HG02870 (cell line): ENCODE measurements at regions not wholly inside any gene's neighbourhood (a gene's known extent, or its start where the extent isn't known, plus 50 kb on each side); places are given as distances from the start of the nearest gene placed in this dataset.
A peak's percentile ranks its signal among the peaks of the same experiment; 100 is the strongest.

ENCODE experiments used
- ATAC-seq: cut with Tn5 transposase; IDR thresholded peaks from one replicate; pipeline ENCODE4 v1.9.1; 2021; ENCODE audit warnings: mild to moderate bottlenecking, moderate library complexity; ENCODE audit not compliant: unreplicated experiment

DNA sequence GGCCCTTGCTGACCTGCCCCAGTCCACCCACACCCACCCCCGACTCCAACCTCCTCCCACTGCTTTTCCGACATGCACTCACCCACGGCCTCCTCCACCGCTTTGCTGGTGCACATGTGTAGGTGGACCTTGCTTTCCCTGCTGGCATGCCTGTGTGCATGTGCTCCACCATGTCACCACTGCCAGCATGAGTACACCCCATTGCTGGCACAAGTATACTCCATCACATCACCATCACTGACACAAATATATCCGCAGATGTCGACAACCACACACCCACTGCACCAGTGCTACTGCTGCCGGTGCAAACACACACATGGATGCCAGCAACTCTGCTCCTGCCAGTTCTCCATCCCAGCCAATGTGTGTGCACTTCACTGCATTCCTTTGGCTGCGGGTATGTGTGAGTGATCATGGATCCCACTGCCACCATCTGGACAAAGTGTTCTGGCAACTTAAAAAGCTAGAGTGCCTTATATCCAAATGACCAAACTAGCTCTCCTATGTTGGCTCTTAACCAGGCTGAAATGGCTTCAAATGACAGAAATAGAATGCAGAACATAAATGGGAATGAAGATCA, 1072.3 kb downstream of the RAPGEF2 start:
- ATAC-seq = no peak

DNA sequence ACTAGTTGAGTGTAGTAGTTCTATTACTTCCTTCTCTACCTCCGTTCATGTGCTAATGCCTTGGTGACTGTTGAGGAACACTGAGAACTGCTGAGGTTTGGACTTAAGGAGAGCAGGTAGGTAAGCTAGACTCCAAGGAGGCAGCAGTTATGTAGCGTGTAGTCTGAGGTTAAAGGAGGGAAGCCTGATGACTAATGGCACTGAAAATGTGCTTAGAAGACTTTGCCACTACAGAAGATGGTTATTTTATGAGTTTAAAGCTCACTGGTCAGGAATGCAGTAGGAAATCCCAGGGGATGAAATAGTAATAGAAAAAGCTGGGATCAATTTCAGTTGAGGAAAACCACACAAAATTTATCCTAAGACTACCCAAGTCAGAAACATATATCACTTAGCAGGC, 1077.3 kb downstream of the RAPGEF2 start:
- ATAC-seq = no peak

DNA sequence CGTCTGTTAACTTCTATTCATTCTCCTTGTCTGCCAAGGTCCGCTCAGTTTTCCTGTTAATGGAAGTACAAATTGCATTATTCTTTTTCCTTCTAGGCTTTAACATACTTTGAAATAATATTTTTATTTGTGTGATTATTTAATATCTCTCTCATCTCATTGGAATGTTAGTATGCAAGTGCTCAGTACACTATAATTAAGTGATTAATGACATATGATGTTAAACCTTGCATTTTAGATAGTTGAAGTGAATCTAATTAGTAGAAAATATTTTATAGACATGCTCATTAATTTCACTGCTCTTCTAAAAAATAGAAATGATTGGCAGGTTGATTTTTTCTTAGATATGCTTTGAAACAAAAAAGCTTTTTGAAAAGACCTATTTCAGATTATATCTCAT, 1079.8 kb downstream of the RAPGEF2 start:
- no peak for ATAC-seq

DNA sequence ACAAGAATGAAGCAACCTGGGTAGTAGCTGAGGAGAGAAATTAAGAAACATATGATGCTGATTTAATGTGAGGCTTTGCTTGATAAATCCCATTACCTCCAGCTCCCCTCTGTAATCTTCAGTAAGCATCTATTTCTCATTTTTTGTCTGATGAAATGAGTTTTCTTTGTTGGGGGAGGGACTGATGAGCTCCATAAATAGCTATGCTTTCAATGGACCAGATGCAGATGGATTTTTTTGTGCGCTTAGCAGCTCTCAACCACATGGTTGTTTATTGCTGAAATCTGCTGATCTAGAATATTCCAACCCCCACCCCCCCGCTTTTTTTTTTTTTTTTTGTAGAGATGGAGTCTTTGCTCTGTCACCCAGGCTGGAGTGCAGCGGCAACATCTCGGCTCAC, 1082.0 kb downstream of the RAPGEF2 start:
- no peak for ATAC-seq

DNA sequence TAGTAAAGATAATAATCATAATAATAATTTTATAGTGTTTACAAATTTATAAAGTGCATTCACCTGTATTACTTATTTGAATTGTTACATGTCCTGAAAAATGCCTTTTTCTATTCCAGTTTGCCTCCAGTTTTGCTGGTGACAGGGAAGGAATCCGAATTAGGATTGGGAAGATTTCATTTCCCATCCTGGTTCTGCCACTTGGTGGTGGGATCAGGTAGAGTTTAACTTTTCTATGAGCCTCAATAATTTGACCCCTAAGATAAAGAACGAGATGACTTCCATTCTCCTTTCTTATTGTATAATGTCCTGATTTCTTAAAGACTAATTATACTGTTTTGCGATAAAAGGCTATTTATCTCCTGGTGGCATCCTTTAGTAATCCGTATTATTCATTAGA, 1090.9 kb downstream of the RAPGEF2 start:
- ATAC-seq = no peak

DNA sequence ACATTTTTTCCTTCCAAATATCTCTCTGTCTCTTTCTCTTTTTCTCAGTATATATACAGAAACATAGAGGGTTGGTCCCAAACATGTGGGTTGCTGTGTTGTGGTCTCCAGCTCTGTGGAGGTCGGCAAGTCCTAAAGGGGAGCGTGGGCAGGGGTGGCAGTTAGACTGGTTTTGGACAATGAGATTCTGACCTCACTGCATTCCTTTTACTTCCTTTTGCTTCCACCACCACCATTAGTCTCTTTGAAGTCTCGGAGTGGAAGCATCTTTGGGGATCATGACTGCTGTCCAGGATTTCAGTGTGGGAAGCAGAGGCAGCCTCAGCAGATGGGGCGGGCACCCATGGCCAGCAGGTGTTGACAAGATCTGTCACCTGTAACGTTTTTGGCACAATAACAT, 1091.8 kb downstream of the RAPGEF2 start:
- ATAC-seq = no peak

DNA sequence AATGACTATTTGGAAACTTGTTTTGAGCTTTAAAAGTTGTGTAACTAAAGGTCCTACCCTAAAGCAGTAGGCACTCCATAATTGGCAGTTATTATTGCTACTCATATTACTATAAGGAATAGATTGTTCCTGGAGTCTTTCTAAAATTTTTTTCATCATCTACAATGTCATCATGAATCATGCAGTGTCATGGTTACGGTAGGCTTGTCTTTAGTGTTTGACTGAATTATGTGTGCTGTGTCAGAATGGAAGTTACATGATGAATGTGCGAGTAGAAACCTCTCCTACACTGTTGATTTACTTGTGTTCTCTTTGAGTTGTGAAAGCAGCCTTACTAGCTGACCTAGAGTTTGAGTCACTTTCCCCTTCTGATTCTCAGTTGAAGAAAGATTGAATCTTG, 1099.9 kb downstream of the RAPGEF2 start:
- peak; percentile 65 for ATAC-seq

DNA sequence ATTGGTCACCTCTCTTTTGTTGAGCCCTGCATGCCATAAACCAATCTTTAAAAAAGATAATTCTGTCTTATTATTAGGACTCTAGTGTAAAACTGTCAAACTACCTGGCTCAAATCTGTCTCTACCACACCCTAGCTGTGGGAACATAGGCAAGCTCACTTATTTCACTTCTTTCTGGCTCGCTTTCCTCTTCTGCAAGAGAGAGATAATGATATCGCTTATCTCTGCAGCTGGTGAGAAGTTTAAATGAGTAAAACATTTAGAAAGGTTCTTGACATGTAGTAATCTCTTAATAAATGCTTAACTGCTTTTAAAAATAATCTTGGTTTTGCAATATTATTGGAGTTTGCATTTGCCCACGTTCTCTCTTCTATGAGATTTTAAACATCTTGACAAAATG, 1109.2 kb downstream of the RAPGEF2 start:
- no peak for ATAC-seq

DNA sequence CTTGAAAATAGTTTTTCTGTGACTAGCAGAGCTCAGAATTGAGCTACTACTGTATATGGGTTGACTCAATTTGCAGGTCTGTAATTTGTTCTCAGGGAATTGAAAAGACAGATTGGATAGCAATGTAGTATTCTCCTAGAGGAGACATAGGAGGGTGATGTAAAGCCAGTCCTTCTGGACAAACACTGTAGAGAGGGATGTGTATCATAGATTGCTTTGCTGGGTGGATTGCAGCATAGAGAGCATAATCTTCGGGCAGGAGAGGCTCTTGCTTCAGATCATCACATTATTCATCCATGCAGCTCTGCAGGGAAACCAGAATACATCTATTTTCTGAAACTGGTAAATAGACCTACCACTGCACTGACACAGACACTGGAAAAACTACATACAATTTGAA, 1110.5 kb downstream of the RAPGEF2 start:
- no peak for ATAC-seq

DNA sequence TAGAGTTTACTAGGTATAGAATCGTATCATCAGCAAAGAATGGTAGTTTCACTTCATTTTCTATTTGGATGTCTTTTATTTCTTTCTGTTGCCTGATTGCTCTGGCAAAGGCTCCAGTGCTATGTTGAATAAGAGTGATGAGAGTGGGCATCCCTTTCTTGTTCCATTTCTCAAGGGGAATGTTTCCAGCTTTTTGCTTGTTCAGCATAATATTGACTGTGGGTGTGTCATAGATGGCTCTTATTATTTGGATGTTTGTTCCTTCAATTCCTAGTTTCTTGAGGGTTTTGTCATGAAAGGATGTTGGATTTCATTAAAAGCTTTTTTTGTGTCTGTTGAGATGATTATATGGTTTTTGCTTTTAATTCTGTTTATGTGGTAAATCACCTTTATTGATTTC, 1114.5 kb downstream of the RAPGEF2 start:
- no peak for ATAC-seq

DNA sequence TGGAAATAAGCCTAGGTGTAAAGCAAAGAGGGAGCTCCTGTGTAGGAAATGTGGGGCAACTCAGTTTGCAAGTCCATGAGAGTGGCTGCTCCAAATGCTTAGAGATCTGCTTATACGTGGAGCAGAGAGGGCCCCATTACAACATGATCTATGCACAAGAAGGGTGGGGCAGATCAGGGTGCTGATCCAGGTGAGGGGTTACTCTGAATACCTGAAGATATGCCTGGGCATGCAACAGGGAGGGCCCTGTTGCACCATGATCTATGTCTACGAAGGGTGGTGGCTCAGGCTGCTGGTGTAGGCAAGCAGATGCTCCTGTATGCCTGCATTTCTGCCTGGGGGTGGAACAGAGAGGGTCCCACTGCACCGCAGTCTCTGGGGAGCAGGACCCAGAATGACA, 1121.2 kb downstream of the RAPGEF2 start:
- no peak for ATAC-seq

DNA sequence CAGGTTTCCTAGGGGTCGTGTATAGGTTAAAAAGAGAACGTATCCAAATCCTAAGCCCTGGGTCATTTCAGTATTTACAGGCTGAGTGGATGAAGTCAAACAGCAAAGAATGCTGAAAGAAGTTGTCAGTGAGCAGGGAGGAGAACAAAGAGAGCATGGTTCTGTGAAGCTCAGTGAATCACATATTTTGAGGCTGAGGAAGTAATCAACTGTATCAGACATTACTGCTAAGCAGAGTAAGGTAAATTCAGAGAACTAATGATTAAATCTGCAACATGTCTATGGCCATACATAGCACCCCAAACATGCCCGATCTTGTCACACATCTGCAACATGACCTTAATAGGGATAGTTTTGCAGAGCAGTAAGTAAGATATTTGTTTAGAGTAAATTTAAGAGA, 1130.3 kb downstream of the RAPGEF2 start:
- no peak for ATAC-seq

DNA sequence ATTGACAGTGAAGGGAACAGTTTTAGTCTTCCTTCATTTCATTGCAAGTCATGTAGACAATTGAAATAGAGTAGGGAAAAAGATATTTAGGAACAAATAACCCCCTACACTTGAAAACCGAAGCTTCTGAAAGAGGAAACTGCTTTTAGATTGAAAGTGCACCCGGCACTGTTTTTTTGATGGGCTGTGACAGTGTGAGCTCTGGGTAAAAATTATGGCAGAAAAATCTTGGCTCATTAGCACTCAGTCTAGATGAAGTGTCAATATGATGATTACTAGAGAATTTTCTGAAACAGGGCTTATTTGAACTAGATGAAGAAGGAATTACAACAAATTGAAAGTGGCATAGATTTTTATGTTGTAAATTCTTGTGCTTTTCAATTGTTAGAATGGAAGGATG, 1132.4 kb downstream of the RAPGEF2 start:
- no peak for ATAC-seq

DNA sequence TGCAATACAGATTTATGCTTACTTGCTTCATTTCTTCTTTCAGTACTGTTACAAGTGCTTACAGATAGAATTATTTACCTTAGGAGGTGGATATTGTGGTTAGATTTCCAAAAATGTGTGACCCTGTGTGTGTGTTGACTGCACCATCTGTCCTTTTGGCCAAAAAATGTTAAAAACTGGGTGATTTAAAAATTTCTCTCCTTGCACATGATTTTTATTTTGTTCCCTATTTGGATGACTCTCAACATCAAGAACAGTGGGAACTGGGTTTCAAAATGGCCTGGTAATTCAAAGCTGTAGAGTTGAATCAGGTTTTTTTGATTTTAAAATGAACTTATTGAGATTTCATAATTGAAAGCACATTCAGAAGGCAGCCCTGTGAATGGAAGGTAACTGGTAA, 1132.9 kb downstream of the RAPGEF2 start:
- ATAC-seq = no peak

DNA sequence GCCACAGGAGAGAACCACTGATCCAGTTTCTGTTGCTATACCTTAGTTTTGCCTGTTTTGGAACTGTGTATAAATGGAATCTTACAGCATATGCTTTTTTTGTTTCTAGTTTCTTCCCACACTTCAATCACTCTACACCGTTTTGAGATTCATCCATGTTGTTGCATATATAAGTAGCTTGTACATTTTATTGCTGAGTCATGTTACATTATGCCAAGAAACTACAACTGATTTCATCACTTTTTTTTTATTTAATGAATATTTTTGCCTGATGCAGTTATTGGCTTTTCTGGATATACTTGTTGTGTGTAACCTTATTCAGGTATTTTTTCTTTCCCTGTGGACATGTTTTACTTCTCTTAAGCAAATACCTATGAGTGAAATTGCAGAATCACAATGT, 1135.9 kb downstream of the RAPGEF2 start:
- ATAC-seq = no peak

DNA sequence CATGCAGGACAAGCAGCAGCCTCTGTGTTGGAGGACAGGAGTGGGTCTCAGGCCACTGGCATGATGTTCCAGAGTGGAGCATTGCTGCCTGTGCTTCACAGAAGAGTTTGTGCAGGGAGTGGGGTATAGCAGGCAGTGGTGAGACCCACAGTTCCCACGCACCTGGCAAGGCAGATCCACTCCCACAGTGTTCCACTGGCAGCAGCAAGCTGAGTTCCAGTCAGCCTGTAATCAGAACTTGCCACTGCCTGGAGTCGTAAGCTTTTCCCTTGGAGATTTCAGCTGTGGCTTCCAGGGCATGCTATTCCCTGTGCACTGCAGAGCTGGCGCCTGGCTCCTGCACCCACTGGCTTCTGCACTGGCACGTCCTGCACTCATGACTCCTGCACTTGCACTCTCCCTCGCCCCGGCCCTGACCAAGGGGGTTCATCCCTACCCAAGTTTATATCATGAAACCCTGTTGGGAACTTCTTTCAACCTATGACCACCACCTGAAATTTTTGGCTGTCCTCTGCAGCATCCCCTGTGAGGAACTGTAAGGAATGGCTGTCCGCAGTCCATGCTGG, 1144.3 kb downstream of the RAPGEF2 start:
- ATAC-seq = no peak

DNA sequence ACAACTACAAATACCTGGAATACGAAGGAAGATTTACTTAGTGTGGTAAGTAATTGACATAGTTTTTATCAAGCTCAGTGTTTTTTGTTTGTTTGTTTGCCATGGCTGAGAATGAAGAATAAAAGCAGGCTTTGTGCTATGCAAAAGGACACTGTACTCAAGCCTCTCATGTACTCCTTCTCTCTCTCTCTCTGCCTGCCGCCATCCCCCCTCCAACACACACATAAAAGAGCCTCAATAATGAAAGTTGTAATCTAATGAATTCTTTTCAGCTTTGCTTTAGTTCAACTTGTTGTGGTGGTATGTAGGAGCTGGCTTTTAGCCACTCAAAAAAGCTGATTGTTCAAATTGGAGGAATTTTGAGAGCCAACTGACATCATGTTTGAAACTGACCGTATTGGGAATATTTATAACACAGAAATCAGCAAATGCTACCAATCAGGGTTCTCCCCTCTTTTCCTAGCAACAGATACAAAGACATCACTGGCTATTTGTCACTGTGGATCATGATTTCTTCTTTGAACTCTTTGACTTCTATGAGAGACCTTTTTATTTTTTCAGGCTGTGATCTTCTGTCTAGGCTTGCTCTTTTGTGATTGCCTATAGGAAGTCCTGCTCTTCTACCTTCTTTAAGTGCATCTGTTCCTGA, 1148.8 kb downstream of the RAPGEF2 start:
- no peak for ATAC-seq

DNA sequence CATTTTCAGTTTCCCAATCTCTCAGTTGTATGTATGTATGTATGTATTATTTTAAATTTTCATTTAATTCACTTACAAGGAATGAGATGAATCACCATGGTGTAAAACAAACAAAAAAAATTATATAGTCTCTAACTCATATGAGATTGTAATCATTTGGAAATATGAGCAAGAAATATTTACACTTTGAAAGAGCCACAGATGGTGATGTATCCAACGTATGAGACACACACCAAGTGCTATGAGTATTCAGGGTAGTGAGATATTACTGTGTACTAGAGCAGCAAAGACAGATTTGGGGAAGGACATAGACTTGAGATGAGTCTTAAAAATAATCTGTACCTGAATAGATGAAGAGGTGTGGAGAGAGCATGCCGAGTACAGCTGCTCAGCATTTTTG, 1154.4 kb downstream of the RAPGEF2 start:
- no peak for ATAC-seq

DNA sequence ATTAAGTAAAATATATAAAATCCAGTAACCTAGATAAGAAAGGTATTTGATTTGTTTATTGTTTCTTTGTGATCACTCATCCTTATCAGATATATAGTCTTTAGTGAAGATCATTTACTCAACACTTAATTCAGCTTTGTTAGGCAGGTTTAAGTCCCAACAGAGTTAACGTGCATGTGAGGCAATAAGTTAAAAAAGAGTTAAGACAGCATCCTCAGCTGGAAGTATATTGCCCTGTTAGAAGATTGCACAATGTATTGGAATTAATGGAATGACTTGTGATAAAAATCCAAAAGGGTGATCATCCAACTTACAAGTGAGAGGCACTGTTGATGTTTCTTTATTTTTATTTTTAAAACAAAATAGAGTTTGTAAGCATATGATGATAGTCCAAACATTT, 1162.1 kb downstream of the RAPGEF2 start:
- ATAC-seq = no peak

DNA sequence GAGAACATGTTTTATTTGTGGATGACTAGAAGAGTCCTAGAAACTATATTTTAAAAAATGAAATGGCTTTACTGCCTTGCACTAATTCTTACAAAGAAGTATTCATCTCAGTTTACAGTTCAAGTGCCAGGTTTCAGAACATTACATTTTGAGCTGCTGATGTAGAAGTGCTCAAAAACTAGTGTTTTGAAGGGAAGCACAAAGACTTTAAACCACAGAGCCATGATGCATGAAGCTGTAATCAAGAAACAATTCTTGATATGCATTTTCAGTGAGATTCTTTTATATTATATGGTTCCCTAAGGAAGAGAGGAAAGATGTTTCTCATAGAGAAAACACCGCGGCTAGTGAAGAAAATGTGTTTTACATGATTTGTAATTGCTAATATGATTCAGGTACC, 1163.0 kb downstream of the RAPGEF2 start:
- ATAC-seq = no peak

DNA sequence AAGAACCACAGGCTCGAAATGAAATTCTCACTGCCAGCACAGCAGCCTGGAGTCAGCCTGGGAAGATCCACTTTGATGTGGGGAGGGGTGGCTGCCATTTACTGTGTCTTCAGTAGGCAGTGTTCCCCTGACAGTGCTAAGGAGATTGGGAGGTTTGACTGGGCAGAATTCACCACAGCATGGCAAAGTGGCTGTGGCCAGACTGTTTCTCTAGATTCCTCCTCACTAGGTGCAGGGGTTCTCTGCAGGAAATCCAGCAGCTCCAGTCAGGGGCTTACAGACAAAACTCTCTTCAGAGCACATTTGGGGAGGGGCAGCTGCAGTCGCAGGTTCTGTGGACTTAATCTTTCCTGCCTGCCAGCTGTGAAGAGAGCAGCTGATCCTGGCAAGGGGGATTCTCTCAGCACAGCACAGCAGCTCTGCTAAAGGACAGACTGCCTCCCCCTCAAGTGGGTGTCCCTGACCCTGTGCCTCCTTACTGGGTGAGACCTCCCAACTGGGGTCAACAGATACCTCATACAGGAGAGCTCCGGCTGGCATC, 1174.0 kb downstream of the RAPGEF2 start:
- no peak for ATAC-seq

DNA sequence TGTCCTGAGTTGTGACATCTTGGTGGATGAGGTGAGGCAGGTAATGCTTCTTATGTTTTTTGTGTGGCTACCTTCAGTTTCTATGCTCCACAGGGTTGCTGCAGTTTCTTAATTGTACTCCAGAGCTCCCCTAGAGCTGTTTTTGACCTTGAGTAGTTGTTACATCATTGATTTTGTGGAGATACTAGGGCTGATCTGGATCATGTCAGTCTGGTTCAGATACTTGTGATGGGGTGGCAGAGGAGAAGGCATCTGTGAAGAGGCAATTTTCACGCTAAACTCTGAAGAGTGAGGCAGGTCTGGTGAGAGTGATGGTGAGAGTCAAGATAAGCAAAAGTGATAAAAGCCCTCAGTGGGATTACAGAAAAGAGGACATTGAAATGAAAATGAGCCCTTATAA, 1180.2 kb downstream of the RAPGEF2 start:
- ATAC-seq = no peak

DNA sequence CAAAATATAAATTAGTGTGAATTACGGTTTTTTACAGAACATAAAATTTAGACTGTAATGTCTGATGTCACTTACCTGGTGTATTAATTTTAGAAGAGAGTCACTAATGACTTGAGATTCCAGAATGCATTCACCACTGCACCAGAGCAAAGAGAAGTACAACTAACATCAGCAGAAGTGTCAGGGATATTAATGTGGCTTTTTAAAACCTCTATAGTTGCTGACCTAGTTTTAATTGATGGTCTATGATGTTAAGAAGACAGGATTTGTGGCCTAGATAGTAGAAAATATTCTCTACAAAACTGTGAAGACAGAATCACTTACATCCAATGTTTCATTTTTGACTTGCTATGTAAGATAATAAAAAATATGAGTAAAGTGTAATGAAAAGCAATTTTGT, 1181.6 kb downstream of the RAPGEF2 start:
- ATAC-seq = no peak
